Fibroblast of lung (primary cell): ENCODE measurements at regions not wholly inside any gene's neighbourhood (a gene's known extent, or its start where the extent isn't known, plus 50 kb on each side); places are given as distances from the start of the nearest gene placed in this dataset.
"Not testable (repeated sequence)": the region's sequence is repeated elsewhere in the genome, so short reads cannot be mapped to it uniquely, and the experiment has no call there.

Experiments
- DNase-seq, 2 donors: peaks; one replicate each; pipeline versions ENCODE4 v3.0.0 to v3.0.0-alpha.2; 2010; ENCODE audit warnings: low read depth in 2 of 2
- H2AFZ ChIP-seq: 2 replicates; pipeline ENCODE4 v1.5.1; 2012; ENCODE audit warnings: low read length, control low read depth, inconsistent platforms
- H3K27ac ChIP-seq: 2 replicates; pipeline ENCODE4 v1.5.1; 2011; ENCODE audit warnings: low read length, control low read depth; ENCODE audit not compliant: insufficient read depth
- H3K27me3 ChIP-seq: 2 replicates; pipeline ENCODE4 v1.5.1; 2011; ENCODE audit warnings: mild to moderate bottlenecking, low read length; ENCODE audit not compliant: control insufficient read depth, insufficient read depth
- H3K36me3 ChIP-seq: 2 replicates; pipeline ENCODE4 v1.5.1; 2011; ENCODE audit warnings: low read length; ENCODE audit not compliant: control insufficient read depth, insufficient read depth
- H3K4me1 ChIP-seq: 2 replicates; pipeline ENCODE4 v1.5.1; 2011; ENCODE audit warnings: low read length; ENCODE audit not compliant: control insufficient read depth, insufficient read depth; ENCODE audit errors: extremely low read depth
- H3K4me2 ChIP-seq: 2 replicates; pipeline ENCODE4 v1.5.1; 2011; ENCODE audit warnings: low read length, control low read depth; ENCODE audit not compliant: insufficient read depth; ENCODE audit errors: extremely low read depth
- H3K4me3 ChIP-seq, 4 experiments: fragments of 200-600 bp in 1 of 4; sonication (generic) in 1 of 4; replicated peaks in 1 of 4; 2 replicates each; pipeline ENCODE4 v1.5.1; 2011 to 2016; ENCODE audit warnings: low read length in 4 of 4, low read depth in 3 of 4, mild to moderate bottlenecking in 3 of 4, control low read depth in 2 of 4, inconsistent platforms in 1 of 4, mixed read lengths in 1 of 4; ENCODE audit not compliant: insufficient read depth in 1 of 4; ENCODE audit errors: control extremely low read depth in 1 of 4
- H3K79me2 ChIP-seq: 2 replicates; pipeline ENCODE4 v1.5.1; 2012; ENCODE audit warnings: mild to moderate bottlenecking, low read length, inconsistent platforms; ENCODE audit not compliant: control insufficient read depth, insufficient read depth
- H3K9ac ChIP-seq: 2 replicates; pipeline ENCODE4 v1.5.1; 2011; ENCODE audit warnings: mild to moderate bottlenecking, low read length, control low read depth; ENCODE audit not compliant: insufficient read depth
- H3K9me3 ChIP-seq: 2 replicates; pipeline ENCODE4 v1.5.1; 2012; ENCODE audit warnings: low read depth, low read length; ENCODE audit not compliant: control insufficient read depth, insufficient read depth
- H4K20me1 ChIP-seq: 2 replicates; pipeline ENCODE4 v1.5.1; 2011; ENCODE audit warnings: low read length; ENCODE audit not compliant: control insufficient read depth, insufficient read depth; ENCODE audit errors: extremely low read depth
- CTCF ChIP-seq, 2 donors: IDR thresholded peaks in 1 of 2; conservative IDR thresholded peaks in 1 of 2; 1 replicate in 1 of 2; 2 replicates in 1 of 2; pipeline ENCODE4 v1.5.1; 2011 to 2012; ENCODE audit warnings: low read length in 2 of 2, control low read depth in 1 of 2, inconsistent platforms in 1 of 2, low read depth in 1 of 2, mild to moderate bottlenecking in 1 of 2
- EZH2 ChIP-seq: IDR thresholded peaks from 2 replicates; pipeline ENCODE4 v1.5.1; 2012; ENCODE audit warnings: low read length, control low read depth, mild to moderate bottlenecking; ENCODE audit errors: missing control alignments

- Histone ChIP-seq H3K36me3 (no peaks in the 10 kb centered on the region), H3K4me1 (peaks cover 7% of the 10 kb centered on the region), H3K4me2 (no peak overlapping the region), H3K9me3 (no peaks in the 10 kb centered on the region), H3K79me2 (no peaks in the 10 kb centered on the region), H2AFZ (peak overlapping the region; percentile 24), H4K20me1 (no peaks in the 10 kb centered on the region), H3K4me3 (no peak overlapping the region), H3K27me3 (no peaks in the 10 kb centered on the region), H3K27ac (no peak overlapping the region), H3K9ac (no peak overlapping the region)
- peak in 1 of 2 donors; percentile 11 for DNase-seq
- TF ChIP-seq CTCF (conservative IDR thresholded peaks at IDR 0.05 in 1 of 2, IDR thresholded peaks at IDR 0.05 in 1 of 2; ENCODE audit: low read depth in 1 of 2, low read length in 2 of 2) (no peak), EZH2 (no peak)
Measured at GRCh38 chr12:88893801-88894200, 313.5 kb upstream of the KITLG start.

DNA sequence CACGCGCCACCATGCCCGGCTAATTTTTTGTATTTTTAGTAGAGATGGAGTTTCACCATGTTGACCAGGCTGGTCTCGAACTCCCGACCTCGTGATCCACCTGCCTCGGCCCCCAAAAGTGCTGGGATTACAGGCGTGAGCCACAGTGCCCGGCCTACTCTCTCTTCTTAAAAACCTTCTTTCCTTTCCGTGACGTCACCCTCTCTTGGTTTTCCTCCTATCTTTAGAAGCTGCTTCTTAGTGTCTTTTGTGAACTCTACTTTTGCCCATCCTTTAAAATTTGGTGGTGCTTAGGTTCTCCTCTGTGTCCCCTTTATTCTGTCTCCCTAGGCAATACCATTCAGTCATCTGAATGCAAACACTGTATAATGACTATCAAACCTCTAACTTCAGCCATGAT, 311.2 kb upstream of the KITLG start:
- not testable (repeated sequence) for H2AFZ ChIP-seq, H3K36me3 ChIP-seq, H3K27me3 ChIP-seq, H3K4me2 ChIP-seq, H3K4me3 ChIP-seq, H3K9me3 ChIP-seq, DNase-seq, H4K20me1 ChIP-seq, H3K4me1 ChIP-seq, H3K79me2 ChIP-seq, H3K9ac ChIP-seq, H3K27ac ChIP-seq

DNA sequence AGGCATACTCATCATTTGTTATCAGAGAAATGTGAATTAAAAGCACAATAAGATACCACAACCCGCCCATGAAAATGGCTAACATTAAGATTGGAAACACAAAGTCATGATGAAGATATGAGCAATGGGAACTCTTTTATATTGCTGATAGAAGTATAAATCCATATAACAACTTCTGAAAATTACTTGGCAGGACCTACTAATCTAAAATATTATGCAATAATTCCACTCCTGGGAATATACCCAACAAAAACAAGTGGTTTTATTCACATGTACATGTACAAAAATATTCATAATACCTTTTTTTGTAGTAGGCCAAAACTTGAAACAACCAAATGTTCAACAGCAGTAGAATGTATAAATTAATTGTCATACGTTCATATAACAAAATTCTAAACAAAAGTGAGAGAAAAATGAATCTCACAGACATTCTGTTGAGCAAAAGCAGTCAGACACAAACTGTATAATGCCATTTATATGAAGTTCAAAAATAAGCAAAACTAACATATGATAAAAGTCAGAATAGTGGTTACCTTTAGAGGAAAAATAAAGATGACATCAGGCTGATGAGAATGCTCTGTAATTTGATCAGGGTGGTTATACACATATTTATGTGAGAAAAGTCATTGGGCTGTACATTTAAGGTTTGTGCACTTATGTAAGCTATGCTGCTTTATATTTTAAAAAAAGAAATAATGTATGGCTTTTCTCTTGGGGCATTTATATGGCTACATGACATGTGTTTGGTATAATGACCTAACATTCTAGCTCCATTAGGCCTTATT, 309.2 kb upstream of the KITLG start:
- Histone ChIP-seq H3K4me2 (no peak overlapping the region), H3K4me1 (no peaks in the 10 kb centered on the region), H3K9ac (no peak overlapping the region)

More for the DNA sequence above, 309.2 kb upstream of the KITLG start:
- Histone ChIP-seq H3K4me3 (no peak overlapping the region), H3K27ac (no peak overlapping the region), H3K27me3 (no peaks in the 10 kb centered on the region), H3K9me3 (no peaks in the 10 kb centered on the region), H2AFZ (no peak overlapping the region), H4K20me1 (no peaks in the 10 kb centered on the region), H3K79me2 (no peaks in the 10 kb centered on the region), H3K36me3 (no peaks in the 10 kb centered on the region)
- TF ChIP-seq CTCF (conservative IDR thresholded peaks at IDR 0.05 in 1 of 2, IDR thresholded peaks at IDR 0.05 in 1 of 2; ENCODE audit: low read depth in 1 of 2, low read length in 2 of 2) = no peak
- no peak for TF ChIP-seq EZH2
- peak; percentile 65 to 89 for DNase-seq
